ENCODE measurements at regions not wholly inside any gene's neighbourhood (a gene's known extent, or its start where the extent isn't known, plus 50 kb on each side); places are given as distances from the start of the nearest gene placed in this dataset.

GRCh38 chr6:113765909-113766308, 91.2 kb upstream of the MARCKS start:
- 100% methylated on average over 1 of the region's 1 CpG for WGBS (ENCODE audit: missing lambda C conversion rate)
- Histone ChIP-seq H3K4me1 (peaks cover 15% of the 10 kb centered on the region), H3K9me3 (no peaks in the 10 kb centered on the region), H3K4me2 (no peak overlapping the region), H3K4me3 (no peak overlapping the region), H3K27ac (no peak overlapping the region)
- DNase-seq (ENCODE audit: low read depth in 1 of 2, low spot score in 1 of 2) = no peak
- TF ChIP-seq NFE2L2 (conservative IDR thresholded peaks at IDR 0.05; ENCODE audit: low read length) = no peak
- TF ChIP-seq EP300 (IDR thresholded peaks at IDR 0.05) = no peak
- no peak for TF ChIP-seq ZSCAN20 (CRISPR knock-in tag; IDR thresholded peaks at IDR 0.05)
- no peak for TF ChIP-seq ELK1 (IDR thresholded peaks at IDR 0.05; ENCODE audit: low read depth, low read length)
- TF ChIP-seq NR3C1 (IDR thresholded peaks at IDR 0.05) = no peak
- no peak for TF ChIP-seq HDAC2 (IDR thresholded peaks at IDR 0.05)
- no peak for TF ChIP-seq NPAS2 (CRISPR knock-in tag; IDR thresholded peaks at IDR 0.05; ENCODE audit: borderline replicate concordance)
- TF ChIP-seq MAZ (IDR thresholded peaks at IDR 0.05; ENCODE audit: borderline replicate concordance, low read depth, low read length) = no peak
- TF ChIP-seq BHLHE40 (IDR thresholded peaks at IDR 0.05; ENCODE audit: low read depth, low read length) = no peak
- no peak for TF ChIP-seq CHD2 (IDR thresholded peaks at IDR 0.05; ENCODE audit: low read length, partially characterized antibody)
- no peak for TF ChIP-seq CBX8 (IDR thresholded peaks at IDR 0.05)
- ATAC-seq = no peak
- FAIRE-seq = no peak
- POLR2A ChIA-PET = no interaction called here
- CTCF ChIA-PET = no interaction called here

GRCh38 chr6:113767985-113768384, 89.2 kb upstream of the MARCKS start:
- no peak for FAIRE-seq
- 82% methylated on average over 3 of the region's 3 CpGs for WGBS (ENCODE audit: missing lambda C conversion rate)
- no peak for ATAC-seq
- H3K4me3 ChIP-seq = no peak overlapping the region
- H3K4me1 ChIP-seq = peaks cover 13% of the 10 kb centered on the region
- ChIA-PET POLR2A (no interaction called here), CTCF (interaction anchor here (0.7 kb wide), 1 partner anchor 210 kb away, joined by 3 read pairs; no protein-coding TSS in a partner anchor)
- no peak overlapping the region for H3K4me2 ChIP-seq
- TF ChIP-seq EP300 (IDR thresholded peaks at IDR 0.05) (no peak), EHMT2 (IDR thresholded peaks at IDR 0.05; ENCODE audit: low read depth) (no peak), NFE2L2 (conservative IDR thresholded peaks at IDR 0.05; ENCODE audit: low read length) (no peak), ZC3H11A (IDR thresholded peaks at IDR 0.05) (no peak), BHLHE40 (IDR thresholded peaks at IDR 0.05; ENCODE audit: low read depth, low read length) (no peak), RNF2 (IDR thresholded peaks at IDR 0.05; ENCODE audit: borderline replicate concordance, low read depth) (no peak), TFCP2L1 (CRISPR knock-in tag; IDR thresholded peaks at IDR 0.05) (no peak), ZNF302 (CRISPR knock-in tag; IDR thresholded peaks at IDR 0.05) (no peak), EHF (CRISPR knock-in tag; IDR thresholded peaks at IDR 0.05) (no peak), BCL3 (IDR thresholded peaks at IDR 0.05) (no peak)
- H3K9me3 ChIP-seq = no peaks in the 10 kb centered on the region
- no peak for DNase-seq (ENCODE audit: low read depth in 1 of 2, low spot score in 1 of 2)
- H3K27ac ChIP-seq = no peak overlapping the region

GRCh38 chr6:113772961-113773360, 84.2 kb upstream of the MARCKS start:
- Histone ChIP-seq H3K27ac (no peak overlapping the region), H3K9me3 (no peaks in the 10 kb centered on the region), H3K4me3 (no peak overlapping the region), H3K4me1 (peaks cover 6% of the 10 kb centered on the region; the same call in 2 of the 3 replicates), H3K4me2 (no peak overlapping the region)
- ChIA-PET POLR2A (no interaction called here), CTCF (no interaction called here)
- ATAC-seq = no peak
- FAIRE-seq = no peak
- no peak for TF ChIP-seq HDAC2 (IDR thresholded peaks at IDR 0.05)
- WGBS (ENCODE audit: missing lambda C conversion rate) = 100% methylated on average over 1 of the region's 1 CpG
- DNase-seq (ENCODE audit: low read depth in 1 of 2, low spot score in 1 of 2) = no peak

- peak; percentile 60 to 71 for ATAC-seq
- POLR2A ChIA-PET = interaction anchor here (0.9 to 1.0 kb wide), 2 partner anchors 81 to 85 kb away, joined by 3 to 7 read pairs; no protein-coding TSS in a partner anchor
Measured at GRCh38 chr6:113774127-113774825, 82.9 kb upstream of the MARCKS start.

More at GRCh38 chr6:113774127-113774825, 82.9 kb upstream of the MARCKS start:
- DNase-seq (ENCODE audit: low read depth in 1 of 2, low spot score in 1 of 2) (peak in 1 of 2 experiments; percentile 37), FAIRE-seq (no peak)
- peak overlapping the region in 1 of 2 experiments; percentile 53; a peak in 1 of 6 replicates for H3K27ac ChIP-seq
- TF ChIP-seq JUN (IDR thresholded peaks at IDR 0.05) (no peak), CEBPB (IDR thresholded peaks at IDR 0.05) (no peak)
- H3K9me3 ChIP-seq = no peaks in the 10 kb centered on the region
- H3K4me1 ChIP-seq = peaks cover 6% of the 10 kb centered on the region; the same call in 2 of the 3 replicates
- no peak overlapping the region for H3K4me3 ChIP-seq
- no peak overlapping the region for H3K4me2 ChIP-seq
- 77% methylated on average over 2 of the region's 2 CpGs for WGBS (ENCODE audit: missing lambda C conversion rate)
- CTCF ChIA-PET = interaction anchor here (0.7 kb wide), 1 partner anchor 248 kb away, joined by 3 read pairs; no protein-coding TSS in a partner anchor

All from A549 (cell line).